CD1c-positive myeloid dendritic cell (primary cell): ENCODE measurements at regions not wholly inside any gene's neighbourhood (a gene's known extent, or its start where the extent isn't known, plus 50 kb on each side); places are given as distances from the start of the nearest gene placed in this dataset.

ENCODE experiments used
- DNase-seq: peaks from one replicate; pipeline ENCODE4 v3.0.0-alpha.2; 2016; ENCODE audit errors: extremely low spot score

- DNase-seq, result no peak
Observed at GRCh38 chr10:27451054-27451453, 53.0 kb upstream of the RAB18 start.

GRCh38 chr10:27450225-27450624 lies 53.9 kb upstream of the RAB18 start:
- peak; percentile 16 for DNase-seq

DNA sequence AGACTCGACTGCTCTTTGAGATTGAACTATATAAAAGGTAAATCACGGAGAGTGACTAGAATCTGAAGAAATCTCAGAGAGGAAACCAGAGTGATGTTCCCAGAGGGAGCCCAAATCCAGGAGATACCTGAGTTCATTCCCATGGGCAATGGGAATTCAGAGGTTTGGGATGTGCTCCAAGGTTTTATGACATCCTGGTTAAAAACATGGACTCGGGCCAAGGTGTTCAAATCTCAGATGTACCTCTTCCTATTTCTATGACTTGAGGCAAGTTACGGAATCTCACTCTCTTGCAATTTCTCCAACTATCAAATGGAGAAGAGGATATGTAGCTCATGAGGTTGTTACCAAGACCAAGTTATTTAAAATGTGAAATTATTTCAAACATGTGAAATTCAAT lies 54.5 kb upstream of the RAB18 start:
- no peak for DNase-seq

- DNase-seq, result peak; percentile 63
Observed at GRCh38 chr10:27448921-27449320, 55.2 kb upstream of the RAB18 start.

DNA sequence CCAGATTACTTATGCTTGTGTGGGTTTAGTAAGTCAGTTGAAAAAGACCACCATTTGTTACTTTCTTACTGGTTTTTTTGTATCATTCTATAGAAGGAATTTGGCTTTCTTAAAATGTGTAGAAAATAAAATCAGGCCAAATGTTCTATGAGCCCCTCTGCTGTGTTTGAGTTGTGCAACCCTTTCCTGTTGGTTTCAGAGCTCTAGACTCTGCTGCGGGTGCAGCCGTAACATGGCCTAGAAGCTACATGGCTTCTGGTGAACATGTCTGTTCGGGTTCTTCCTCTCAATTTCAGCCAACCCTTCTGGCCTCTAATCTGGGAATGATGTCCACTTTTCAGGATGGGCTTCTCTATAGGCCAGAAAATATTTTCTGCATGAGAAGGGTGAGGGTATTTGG lies 56.6 kb upstream of the RAB18 start:
- no peak for DNase-seq

DNA sequence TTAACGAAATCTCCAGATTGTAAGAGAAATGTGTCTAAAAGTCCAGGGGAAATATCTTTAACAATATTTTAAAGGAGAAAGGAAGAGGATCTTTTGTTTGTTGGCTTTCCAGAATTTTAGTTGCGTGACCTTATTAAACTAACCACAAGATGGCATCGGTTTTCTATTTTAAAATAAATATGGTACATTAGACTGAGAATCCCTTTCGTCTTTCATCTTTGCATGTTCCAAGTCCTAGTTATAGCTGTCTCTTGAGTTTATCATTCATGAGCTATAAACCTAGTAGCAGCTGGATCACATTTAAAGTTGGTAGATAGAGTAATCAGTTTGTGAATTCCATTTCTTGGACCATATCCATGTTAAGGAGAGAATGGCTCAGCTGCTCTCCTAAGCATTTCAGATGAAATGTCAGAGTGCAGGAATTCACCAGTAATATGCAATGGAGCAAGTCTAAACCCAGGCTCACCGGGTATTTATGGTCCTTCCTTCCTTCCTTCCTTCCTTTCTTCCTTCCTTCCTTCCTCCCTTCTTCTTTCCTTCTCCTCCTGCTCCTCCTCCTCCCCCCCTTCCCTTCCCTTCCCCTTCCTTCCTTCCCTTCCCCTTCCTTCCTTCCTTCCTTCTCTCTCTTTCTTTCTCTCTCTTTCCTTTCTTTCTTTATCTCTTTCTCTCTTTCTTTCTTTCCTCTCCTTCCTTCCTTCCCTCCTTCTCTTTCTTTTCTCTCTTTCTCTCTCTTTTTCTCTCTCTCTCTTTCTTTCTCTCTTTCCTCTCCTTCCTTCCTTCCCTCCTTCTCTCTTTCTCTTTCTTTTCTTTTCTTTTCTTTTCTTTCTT lies 57.8 kb upstream of the RAB18 start:
- peak; percentile 64 for DNase-seq

DNA sequence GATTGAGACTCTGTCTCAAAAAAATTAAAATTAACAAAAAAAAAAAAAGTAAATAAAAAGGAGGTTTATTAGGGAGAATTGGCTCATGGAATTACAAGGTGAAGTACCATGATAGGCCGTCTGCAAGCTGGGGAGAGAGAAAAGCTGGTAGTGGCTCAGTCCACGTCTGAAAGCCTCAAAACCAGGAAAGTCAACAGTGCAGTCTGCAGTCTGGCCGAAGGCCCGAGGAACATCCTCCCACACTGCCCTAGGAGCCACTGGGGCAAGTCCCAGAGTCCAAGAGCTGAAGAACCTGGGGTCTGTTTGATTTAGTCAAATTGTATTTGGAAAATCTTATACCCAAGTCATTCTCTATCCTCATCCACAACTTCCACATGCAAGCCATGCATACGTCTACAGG lies 59.0 kb upstream of the RAB18 start:
- no peak for DNase-seq

GRCh38 chr10:27440478-27440877 lies 63.6 kb upstream of the RAB18 start:
- DNase-seq, result no peak

GRCh38 chr10:27440021-27440420 lies 64.1 kb upstream of the RAB18 start:
- no peak for DNase-seq

DNA sequence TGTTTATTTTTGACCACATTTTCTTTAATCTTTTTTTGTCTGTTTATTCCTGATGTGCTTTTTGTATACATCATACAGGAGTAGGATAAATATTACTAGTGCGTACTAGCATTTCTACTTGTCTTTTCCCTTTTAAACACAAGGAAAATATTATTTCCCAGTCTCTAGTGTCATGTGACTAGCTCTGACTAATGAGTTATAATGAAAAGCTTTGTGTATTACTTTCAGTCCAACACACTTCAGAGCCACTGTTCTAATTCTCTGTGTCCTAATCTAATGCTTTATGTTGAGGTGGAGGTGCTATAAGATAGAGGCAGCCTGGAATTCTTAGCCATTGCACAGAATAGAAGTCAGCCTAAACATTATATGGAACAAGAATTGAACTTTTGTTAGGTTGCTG lies 65.0 kb upstream of the RAB18 start:
- no peak for DNase-seq

DNA sequence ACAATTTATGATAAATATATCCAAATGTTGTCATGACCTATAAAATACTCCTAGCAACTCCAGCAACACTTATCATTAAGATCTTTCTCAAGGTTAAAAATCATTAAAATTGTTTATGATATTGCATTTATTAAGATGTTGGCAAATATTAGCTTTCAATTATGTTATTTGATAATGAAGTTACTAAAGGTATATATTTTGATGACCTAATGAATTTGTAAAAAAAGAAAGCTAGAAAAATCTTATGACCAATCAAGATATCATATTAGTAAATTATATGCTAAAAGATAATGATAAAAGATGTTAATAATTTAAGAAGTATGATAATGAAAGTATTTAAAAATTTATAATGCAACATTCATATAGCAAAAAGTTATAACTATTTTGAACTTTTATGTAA lies 66.3 kb upstream of the RAB18 start:
- DNase-seq, result no peak

- DNase-seq, result no peak
Observed at GRCh38 chr10:27436710-27437109, 67.4 kb upstream of the RAB18 start.

DNA sequence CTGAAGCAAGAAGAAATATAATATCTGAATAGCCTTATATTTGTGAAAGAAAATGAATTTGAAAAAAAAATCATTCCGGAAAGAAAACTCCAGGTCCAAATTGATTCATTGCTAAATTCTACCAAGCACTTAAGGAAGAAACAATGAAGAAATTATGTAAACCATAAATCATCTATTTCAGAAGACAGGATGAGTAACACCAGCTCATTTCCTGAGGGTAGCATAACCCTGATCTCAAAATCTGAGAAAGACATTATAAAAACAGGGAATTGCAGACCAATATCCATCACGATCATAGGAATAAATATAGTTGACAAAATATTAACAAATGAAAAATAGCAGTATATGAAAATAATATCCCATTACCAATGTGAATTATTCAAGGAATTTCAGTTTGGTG lies 70.1 kb upstream of the RAB18 start:
- no peak for DNase-seq

DNA sequence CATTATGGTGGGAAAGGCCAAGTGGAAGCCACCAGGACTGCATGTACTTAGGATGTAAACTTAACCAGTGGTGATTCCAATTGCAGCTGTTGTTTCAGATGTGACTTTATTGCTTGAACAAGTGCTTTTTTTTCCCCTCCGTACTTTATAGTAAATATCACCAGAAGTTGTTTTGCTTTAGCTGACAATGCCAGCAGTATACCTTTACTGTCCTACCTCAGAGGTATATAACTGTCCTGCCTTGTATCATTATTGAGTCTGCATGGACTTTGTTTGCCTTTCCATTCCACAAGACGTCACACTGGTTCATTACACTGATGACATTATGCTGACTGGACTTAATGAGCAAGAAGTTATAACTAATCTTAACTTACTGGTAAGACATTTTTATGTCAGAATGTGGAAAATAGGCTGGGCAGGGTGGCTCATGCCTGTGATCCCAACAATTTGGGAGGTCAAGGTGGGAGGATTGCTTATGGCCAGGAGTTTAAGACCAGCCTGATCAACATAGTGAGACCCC lies 77.1 kb upstream of the RAB18 start:
- no peak for DNase-seq

GRCh38 chr10:27413831-27414348 lies 90.2 kb upstream of the RAB18 start:
- DNase-seq, result peak; percentile 6

DNA sequence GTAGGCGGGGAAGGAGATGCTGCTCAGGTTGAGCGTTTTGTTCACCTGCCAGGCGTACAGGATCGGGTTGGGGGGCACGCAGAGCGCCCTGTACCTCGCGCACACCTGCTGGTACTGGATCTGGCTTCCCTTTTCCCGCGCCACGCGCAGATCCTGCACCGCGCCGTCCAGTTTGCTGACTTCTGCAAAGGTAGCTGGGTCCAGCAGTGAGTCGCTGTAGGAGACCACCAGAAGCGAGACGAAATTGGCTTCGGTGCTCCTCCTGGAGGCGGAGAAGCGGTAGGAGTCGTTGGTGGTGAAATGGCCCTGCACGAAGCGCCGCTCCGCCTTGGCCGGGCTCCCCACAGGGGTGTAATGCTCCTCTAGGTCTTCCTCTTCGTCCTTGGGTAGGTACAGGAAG lies 90.7 kb upstream of the RAB18 start:
- no peak for DNase-seq

GRCh38 chr10:27410153-27410552 lies 94.0 kb upstream of the RAB18 start:
- no peak for DNase-seq

DNA sequence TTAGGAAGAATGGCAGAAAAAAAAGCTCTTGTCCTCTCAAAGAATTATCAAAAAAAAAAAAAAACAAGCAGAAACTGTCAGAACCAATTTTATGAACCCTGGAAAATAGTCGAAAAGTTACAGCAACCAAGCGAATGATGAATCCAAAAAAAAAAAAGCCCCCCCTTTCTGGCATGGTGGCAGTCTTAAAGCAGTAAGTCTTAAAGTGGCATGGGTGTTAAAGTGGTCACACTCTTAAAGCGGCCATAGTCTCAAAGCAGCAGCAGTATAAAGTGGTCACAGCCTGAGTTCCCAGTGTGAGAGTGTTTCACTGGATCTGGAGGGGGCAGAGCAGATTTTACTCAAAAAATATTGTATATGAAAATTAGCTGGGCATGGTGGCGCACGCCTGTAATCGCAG lies 96.8 kb upstream of the RAB18 start:
- no peak for DNase-seq

GRCh38 chr10:27399871-27400270 lies 104.2 kb upstream of the RAB18 start:
- DNase-seq, result peak; percentile 38

DNA sequence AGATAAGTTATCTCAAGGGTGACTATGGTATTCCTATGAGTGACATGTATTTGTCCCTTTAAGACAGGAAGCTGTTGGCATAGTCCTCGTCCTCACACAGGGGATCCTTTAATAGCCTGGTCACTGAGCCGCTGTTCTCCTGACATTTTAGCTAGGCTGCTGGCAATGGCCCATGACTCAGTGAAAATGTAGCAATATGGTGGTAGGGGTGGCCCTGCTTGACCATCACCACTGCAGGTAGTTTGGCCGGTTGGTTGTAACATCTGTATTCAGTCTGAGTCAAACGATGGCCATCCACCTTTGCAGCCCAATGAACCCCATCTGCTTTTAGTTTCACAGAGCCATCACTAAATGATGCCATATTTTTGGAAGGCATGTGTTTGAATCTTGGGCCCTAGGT lies 110.1 kb upstream of the RAB18 start:
- DNase-seq, result no peak

DNA sequence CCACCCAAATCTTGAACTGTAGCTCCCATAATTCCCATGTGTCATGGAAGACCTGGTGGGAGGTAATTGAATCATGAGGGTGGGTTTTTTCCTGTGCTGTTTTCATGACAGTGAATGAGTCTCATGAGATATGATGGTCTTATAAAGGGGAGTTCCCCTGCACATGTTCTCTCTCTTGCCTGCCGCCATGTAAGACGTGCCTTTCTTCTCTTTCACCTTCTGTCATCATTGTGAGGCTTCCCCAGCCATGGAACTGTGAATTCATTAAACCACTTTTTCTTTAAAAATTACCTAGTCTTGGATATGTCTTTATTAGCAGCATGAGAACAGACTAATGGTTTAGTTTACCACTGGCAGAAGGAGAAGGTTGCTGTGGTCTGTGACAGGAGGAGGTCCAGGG lies 111.5 kb upstream of the RAB18 start:
- no peak for DNase-seq

GRCh38 chr10:27391916-27392315 lies 112.2 kb upstream of the RAB18 start:
- DNase-seq, result no peak

DNA sequence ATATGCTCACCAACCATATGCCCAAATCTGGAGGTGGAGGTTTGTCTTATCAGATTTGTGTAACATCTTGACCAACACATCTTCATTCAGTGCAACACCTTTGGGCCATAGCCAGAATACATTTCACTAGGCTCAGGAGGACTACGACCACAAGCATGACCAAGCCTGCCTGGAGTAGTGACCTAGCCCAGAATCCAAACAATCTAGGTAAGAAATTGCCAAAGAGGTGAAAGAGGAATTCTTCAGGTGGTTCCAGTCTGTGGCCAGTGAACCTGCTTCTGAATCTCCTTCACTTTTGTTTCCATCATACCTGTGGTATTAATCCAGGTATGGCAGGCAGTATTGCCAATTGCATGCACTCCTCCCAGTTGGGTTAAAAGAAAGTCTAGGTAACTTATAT lies 112.8 kb upstream of the RAB18 start:
- DNase-seq, result no peak

DNA sequence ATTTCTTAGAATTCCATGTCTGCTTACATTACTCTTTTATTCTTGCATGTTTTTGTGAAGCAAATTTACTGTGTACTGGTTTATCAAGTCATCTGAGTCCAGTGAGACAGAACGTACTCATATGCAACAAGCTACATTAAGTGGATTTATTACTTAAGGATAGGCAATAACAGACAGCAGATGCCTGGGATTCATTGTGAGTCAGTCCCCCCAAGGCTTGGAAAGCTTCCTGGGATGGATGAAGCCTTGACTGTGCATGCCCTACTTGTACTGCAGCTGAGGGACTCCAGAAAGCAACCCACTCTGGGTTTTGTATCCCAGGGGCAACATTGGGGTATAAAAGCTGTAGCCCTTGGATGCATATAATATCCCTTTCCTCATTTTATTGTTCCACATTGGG lies 113.4 kb upstream of the RAB18 start:
- no peak for DNase-seq
